ENCODE measurements at regions not wholly inside any gene's neighbourhood (a gene's known extent, or its start where the extent isn't known, plus 50 kb on each side); places are given as distances from the start of the nearest gene placed in this dataset.
"Not testable (repeated sequence)": the region's sequence is repeated elsewhere in the genome, so short reads cannot be mapped to it uniquely, and the experiment has no call there.

DNA sequence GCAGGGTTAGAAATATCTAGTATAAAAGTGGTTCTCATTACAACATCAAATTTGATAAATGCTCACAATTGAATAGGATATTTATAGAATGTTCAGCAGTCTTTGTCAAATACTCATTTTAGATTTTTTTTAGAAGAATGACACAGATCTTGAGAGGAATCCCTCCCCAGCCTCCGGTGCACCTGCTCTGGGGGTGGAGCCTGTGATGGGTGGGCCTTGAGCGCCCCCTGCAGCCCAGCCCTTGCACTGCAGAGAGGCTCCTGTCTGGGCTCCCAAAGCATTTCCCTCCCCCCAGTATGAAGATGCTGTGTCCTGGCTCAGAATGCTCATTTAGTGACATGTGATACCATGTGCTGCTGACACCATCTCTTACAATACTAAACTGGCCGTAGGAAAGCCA lies 792.3 kb downstream of the TMEM121 start:
- DNase-seq (ENCODE audit: low spot score), result peak; percentile 41
- Histone ChIP-seq H3K36me3 (ENCODE audit: control insufficient read depth in 4 of 4, insufficient read depth in 3 of 4, low read depth in 1 of 4, low read length in 3 of 4) (no peaks in the 10 kb centered on the region), H3K9ac (ENCODE audit: low read depth in 1 of 2, low read length in 2 of 2) (no peak overlapping the region), H3K27me3 (ENCODE audit: control insufficient read depth in 4 of 4, insufficient read depth in 4 of 4, low read length in 3 of 4) (no peaks in the 10 kb centered on the region), H3K27ac (ENCODE audit: low read depth in 1 of 2, low read length in 2 of 2) (no peak overlapping the region), H3K4me3 (ENCODE audit: low read depth in 1 of 3, low read length in 3 of 3) (no peak overlapping the region), H3K9me3 (ENCODE audit: control insufficient read depth in 4 of 4, low read length in 3 of 4) (no peaks in the 10 kb centered on the region), H3K4me1 (ENCODE audit: control insufficient read depth in 4 of 4, insufficient read depth in 4 of 4, low read length in 3 of 4) (no peaks in the 10 kb centered on the region)
- WGBS, result 39% methylated on average over 3 of the region's 3 CpGs
- TF ChIP-seq FOXA2 (IDR thresholded peaks at IDR 0.05), result no peak
- TF ChIP-seq EGR1 (IDR thresholded peaks at IDR 0.05; ENCODE audit: low read depth in 2 of 2), result no peak
- no peak for TF ChIP-seq YY1 (IDR thresholded peaks at IDR 0.05)

DNA sequence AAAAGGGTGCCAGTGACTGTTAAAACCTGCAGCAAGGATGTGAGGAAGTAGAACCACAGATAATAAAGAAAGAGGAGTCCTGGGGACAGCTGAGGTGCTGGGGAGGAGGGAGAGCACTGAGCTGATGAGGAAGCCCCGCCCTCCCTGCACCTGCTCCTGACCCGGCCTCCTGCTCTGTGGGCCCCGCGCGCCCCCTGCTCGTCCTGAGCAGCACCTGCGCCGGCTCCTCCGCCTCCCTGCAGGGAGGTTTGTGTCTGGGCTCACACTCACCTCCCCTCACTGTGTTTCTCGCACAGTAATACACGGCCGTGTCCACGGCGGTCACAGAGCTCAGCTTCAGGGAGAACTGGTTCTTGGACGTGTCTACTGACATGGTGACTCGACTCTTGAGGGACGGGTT lies 797.6 kb downstream of the TMEM121 start:
- H3K36me3 ChIP-seq (ENCODE audit: control insufficient read depth in 4 of 4, insufficient read depth in 3 of 4, low read depth in 1 of 4, low read length in 3 of 4); H3K9ac ChIP-seq (ENCODE audit: low read depth in 1 of 2, low read length in 2 of 2); H3K4me3 ChIP-seq (ENCODE audit: low read depth in 1 of 3, low read length in 3 of 3); H3K4me1 ChIP-seq (ENCODE audit: control insufficient read depth in 4 of 4, insufficient read depth in 4 of 4, low read length in 3 of 4); H3K27ac ChIP-seq (ENCODE audit: low read depth in 1 of 2, low read length in 2 of 2); DNase-seq (ENCODE audit: low spot score); H3K27me3 ChIP-seq (ENCODE audit: control insufficient read depth in 4 of 4, insufficient read depth in 4 of 4, low read length in 3 of 4); H3K9me3 ChIP-seq (ENCODE audit: control insufficient read depth in 4 of 4, low read length in 3 of 4): not testable (repeated sequence)
- WGBS, result 66% methylated on average over 17 of the region's 17 CpGs

DNA sequence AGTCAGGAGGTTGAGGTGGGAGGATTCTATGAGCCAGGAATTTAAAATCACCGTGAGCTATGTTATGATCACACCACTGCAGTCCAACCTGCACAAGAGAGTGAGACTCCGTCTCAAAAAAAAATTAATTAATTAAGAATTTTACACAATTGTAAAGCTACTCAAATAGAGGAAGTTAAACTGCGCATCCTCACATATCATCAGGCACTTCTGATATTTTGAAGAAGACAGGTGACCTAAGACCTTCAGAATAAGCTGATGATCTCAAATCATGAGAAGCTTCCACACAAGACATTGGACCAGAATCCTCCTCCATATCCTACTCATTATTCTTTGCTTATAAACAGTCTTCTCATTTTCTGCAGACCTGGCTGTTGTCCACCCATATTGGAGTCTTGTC lies 800.9 kb downstream of the TMEM121 start:
- WGBS, result 57% methylated on average over 3 of the region's 3 CpGs
- Histone ChIP-seq H3K27ac (ENCODE audit: low read depth in 1 of 2, low read length in 2 of 2) (no peak overlapping the region), H3K4me1 (ENCODE audit: control insufficient read depth in 4 of 4, insufficient read depth in 4 of 4, low read length in 3 of 4) (no peaks in the 10 kb centered on the region), H3K36me3 (ENCODE audit: control insufficient read depth in 4 of 4, insufficient read depth in 3 of 4, low read depth in 1 of 4, low read length in 3 of 4) (no peaks in the 10 kb centered on the region), H3K4me3 (ENCODE audit: low read depth in 1 of 3, low read length in 3 of 3) (no peak overlapping the region), H3K9ac (ENCODE audit: low read depth in 1 of 2, low read length in 2 of 2) (no peak overlapping the region), H3K9me3 (ENCODE audit: control insufficient read depth in 4 of 4, low read length in 3 of 4) (no peaks in the 10 kb centered on the region), H3K27me3 (ENCODE audit: control insufficient read depth in 4 of 4, insufficient read depth in 4 of 4, low read length in 3 of 4) (peaks cover 0 to 5% (median 2%) of the 10 kb centered on the region in 4 donors)
- DNase-seq (ENCODE audit: low spot score), result no peak
- no peak for TF ChIP-seq CTCF (IDR thresholded peaks at IDR 0.05; ENCODE audit: low read depth, low read length, missing input control)
- no peak for TF ChIP-seq RXRA (IDR thresholded peaks at IDR 0.05)
- TF ChIP-seq, protein P1, sequence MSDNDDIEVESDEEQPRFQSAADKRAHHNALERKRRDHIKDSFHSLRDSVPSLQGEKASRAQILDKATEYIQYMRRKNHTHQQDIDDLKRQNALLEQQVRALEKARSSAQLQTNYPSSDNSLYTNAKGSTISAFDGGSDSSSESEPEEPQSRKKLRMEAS (IDR thresholded peaks at IDR 0.05), result no peak
- no peak for TF ChIP-seq HNF4G (IDR thresholded peaks at IDR 0.05)
- TF ChIP-seq HNF4A (conservative IDR thresholded peaks at IDR 0.05), result no peak
- TF ChIP-seq JUND (IDR thresholded peaks at IDR 0.05), result no peak
- no peak for TF ChIP-seq SP1 (IDR thresholded peaks at IDR 0.05)
- no peak for TF ChIP-seq EGR1 (IDR thresholded peaks at IDR 0.05; ENCODE audit: low read depth in 2 of 2)
- no peak for TF ChIP-seq YY1 (IDR thresholded peaks at IDR 0.05)
- no peak for TF ChIP-seq FOXA1 (IDR thresholded peaks at IDR 0.05)
- TF ChIP-seq TAF1 (conservative IDR thresholded peaks at IDR 0.05), result no peak
- TF ChIP-seq FOXA2 (IDR thresholded peaks at IDR 0.05), result no peak
- TF ChIP-seq, protein P2, sequence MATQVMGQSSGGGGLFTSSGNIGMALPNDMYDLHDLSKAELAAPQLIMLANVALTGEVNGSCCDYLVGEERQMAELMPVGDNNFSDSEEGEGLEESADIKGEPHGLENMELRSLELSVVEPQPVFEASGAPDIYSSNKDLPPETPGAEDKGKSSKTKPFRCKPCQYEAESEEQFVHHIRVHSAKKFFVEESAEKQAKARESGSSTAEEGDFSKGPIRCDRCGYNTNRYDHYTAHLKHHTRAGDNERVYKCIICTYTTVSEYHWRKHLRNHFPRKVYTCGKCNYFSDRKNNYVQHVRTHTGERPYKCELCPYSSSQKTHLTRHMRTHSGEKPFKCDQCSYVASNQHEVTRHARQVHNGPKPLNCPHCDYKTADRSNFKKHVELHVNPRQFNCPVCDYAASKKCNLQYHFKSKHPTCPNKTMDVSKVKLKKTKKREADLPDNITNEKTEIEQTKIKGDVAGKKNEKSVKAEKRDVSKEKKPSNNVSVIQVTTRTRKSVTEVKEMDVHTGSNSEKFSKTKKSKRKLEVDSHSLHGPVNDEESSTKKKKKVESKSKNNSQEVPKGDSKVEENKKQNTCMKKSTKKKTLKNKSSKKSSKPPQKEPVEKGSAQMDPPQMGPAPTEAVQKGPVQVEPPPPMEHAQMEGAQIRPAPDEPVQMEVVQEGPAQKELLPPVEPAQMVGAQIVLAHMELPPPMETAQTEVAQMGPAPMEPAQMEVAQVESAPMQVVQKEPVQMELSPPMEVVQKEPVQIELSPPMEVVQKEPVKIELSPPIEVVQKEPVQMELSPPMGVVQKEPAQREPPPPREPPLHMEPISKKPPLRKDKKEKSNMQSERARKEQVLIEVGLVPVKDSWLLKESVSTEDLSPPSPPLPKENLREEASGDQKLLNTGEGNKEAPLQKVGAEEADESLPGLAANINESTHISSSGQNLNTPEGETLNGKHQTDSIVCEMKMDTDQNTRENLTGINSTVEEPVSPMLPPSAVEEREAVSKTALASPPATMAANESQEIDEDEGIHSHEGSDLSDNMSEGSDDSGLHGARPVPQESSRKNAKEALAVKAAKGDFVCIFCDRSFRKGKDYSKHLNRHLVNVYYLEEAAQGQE (IDR thresholded peaks at IDR 0.05), result no peak

DNA sequence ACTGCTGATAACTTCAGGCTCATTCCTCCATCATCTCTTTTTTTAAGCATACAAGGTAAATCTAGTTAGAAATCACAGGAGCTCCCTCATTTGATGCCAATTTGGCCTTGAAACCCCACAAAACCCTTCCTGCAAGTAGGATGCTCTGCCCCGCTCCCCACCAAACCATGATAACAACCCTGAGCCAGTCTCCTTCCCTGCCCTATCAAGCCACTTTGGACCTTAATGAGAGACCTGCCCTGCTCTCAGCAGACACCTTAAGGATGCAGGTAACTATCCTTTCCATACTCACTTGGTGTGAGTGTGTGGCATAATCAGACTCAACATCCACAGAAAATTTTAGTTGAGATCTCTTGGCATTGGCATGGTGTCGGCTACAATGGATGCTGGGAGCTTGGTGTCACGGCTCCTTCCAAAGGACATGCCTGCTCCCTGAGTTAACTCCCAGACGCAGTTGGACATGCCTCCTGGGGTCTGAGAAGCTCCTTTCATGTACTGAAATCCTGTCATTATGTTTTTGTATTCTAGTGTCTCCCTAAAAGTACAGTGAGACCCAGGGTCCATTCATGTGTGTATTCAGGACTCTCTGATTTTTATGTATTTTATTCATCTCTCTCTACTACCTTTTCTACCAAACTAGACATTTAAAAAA lies 801.4 kb downstream of the TMEM121 start:
- not testable (repeated sequence) for H3K36me3 ChIP-seq (ENCODE audit: control insufficient read depth in 4 of 4, insufficient read depth in 3 of 4, low read depth in 1 of 4, low read length in 3 of 4); H3K4me1 ChIP-seq (ENCODE audit: control insufficient read depth in 4 of 4, insufficient read depth in 4 of 4, low read length in 3 of 4); H3K9me3 ChIP-seq (ENCODE audit: control insufficient read depth in 4 of 4, low read length in 3 of 4); DNase-seq (ENCODE audit: low spot score); H3K27me3 ChIP-seq (ENCODE audit: control insufficient read depth in 4 of 4, insufficient read depth in 4 of 4, low read length in 3 of 4); H3K9ac ChIP-seq (ENCODE audit: low read depth in 1 of 2, low read length in 2 of 2); H3K27ac ChIP-seq (ENCODE audit: low read depth in 1 of 2, low read length in 2 of 2); H3K4me3 ChIP-seq (ENCODE audit: low read depth in 1 of 3, low read length in 3 of 3)
- 47% methylated on average over 4 of the region's 4 CpGs for WGBS

- not testable (repeated sequence) for H3K27ac ChIP-seq (ENCODE audit: low read depth in 1 of 2, low read length in 2 of 2); H3K9ac ChIP-seq (ENCODE audit: low read depth in 1 of 2, low read length in 2 of 2); H3K4me3 ChIP-seq (ENCODE audit: low read depth in 1 of 3, low read length in 3 of 3); H3K27me3 ChIP-seq (ENCODE audit: control insufficient read depth in 4 of 4, insufficient read depth in 4 of 4, low read length in 3 of 4); DNase-seq (ENCODE audit: low spot score); H3K36me3 ChIP-seq (ENCODE audit: control insufficient read depth in 4 of 4, insufficient read depth in 3 of 4, low read depth in 1 of 4, low read length in 3 of 4); H3K9me3 ChIP-seq (ENCODE audit: control insufficient read depth in 4 of 4, low read length in 3 of 4); H3K4me1 ChIP-seq (ENCODE audit: control insufficient read depth in 4 of 4, insufficient read depth in 4 of 4, low read length in 3 of 4)
- 46% methylated on average over 4 of the region's 4 CpGs for WGBS
These were observed 802.9 kb downstream of the TMEM121 start for GRCh38 chr14:106329243-106329642.
